Caco-2 (cell line): ENCODE measurements at regions not wholly inside any gene's neighbourhood (a gene's known extent, or its start where the extent isn't known, plus 50 kb on each side); places are given as distances from the start of the nearest gene placed in this dataset.

ENCODE experiments used
- BruUV-seq: library from RNA; stranded (reverse); fragments of 400-500 nt; replicated peaks from 2 replicates; lab custom pipeline; 2021; lab: Mats Ljungman, UMichigan
- CTCF ChIA-PET: fragments of 300-600 bp; sonication (Branson Sonifier 250); formaldehyde crosslinking; loops from one replicate; lab custom pipeline; 2022; ENCODE audit warnings: antibody characterized with exemption; lab: Charles Lee
- POLR2A ChIA-PET: fragments of 300-600 bp; sonication (Branson Sonifier 250); formaldehyde crosslinking; loops from one replicate; lab custom pipeline; 2022; ENCODE audit warnings: antibody characterized with exemption; lab: Charles Lee
- DNase-seq, 2 experiments: peaks; one replicate each; pipeline versions ENCODE4 v3.0.0 to v3.0.0-alpha.2; 2020 to 2022
- H3K27me3 ChIP-seq: replicated peaks from 2 replicates; pipeline ENCODE4 v1.6.0; 2011; ENCODE audit warnings: low read length; ENCODE audit not compliant: control insufficient read depth, insufficient read depth
- H3K36me3 ChIP-seq: 2 replicates; pipeline ENCODE4 v1.5.1; 2011; ENCODE audit warnings: low read length; ENCODE audit not compliant: control insufficient read depth, insufficient read depth
- H3K4me1 ChIP-seq: fragments of 250-450 bp; sonication (Bioruptor Pico); 2 replicates; pipeline ENCODE4 v1.5.1; 2020; ENCODE audit warnings: mild to moderate bottlenecking
- H3K4me3 ChIP-seq: 2 replicates; pipeline ENCODE4 v1.5.1; 2011; ENCODE audit warnings: low read depth, mild to moderate bottlenecking, control low read depth, low read length
- H3K9me3 ChIP-seq: fragments of 250-450 bp; sonication (Bioruptor Pico); 2 replicates; pipeline ENCODE4 v1.5.1; 2020; ENCODE audit warnings: mild to moderate bottlenecking, moderate library complexity
- H3K27ac Mint-ChIP-seq: one replicate; pipeline ENCODE4 v1.8.0; 2022; ENCODE audit warnings: mixed read lengths; ENCODE audit not compliant: unreplicated experiment
- H3K27me3 Mint-ChIP-seq: one replicate; pipeline ENCODE4 v1.8.0; 2022; ENCODE audit warnings: mixed read lengths; ENCODE audit not compliant: insufficient read depth, unreplicated experiment
- H3K36me3 Mint-ChIP-seq: one replicate; pipeline ENCODE4 v1.8.0; 2022; ENCODE audit warnings: mild to moderate bottlenecking, mixed read lengths; ENCODE audit not compliant: insufficient read depth, unreplicated experiment
- H3K4me1 Mint-ChIP-seq: one replicate; pipeline ENCODE4 v1.8.0; 2022; ENCODE audit warnings: low read depth, mixed read lengths; ENCODE audit not compliant: unreplicated experiment
- H3K4me3 Mint-ChIP-seq: one replicate; pipeline ENCODE4 v1.8.0; 2022; ENCODE audit warnings: mild to moderate bottlenecking, moderate library complexity, mixed read lengths; ENCODE audit not compliant: unreplicated experiment
- H3K9me3 Mint-ChIP-seq: one replicate; pipeline ENCODE4 v1.8.0; 2022; ENCODE audit warnings: mixed read lengths; ENCODE audit not compliant: unreplicated experiment
- intact Hi-C: fragments of 100-400 bp; cut with micrococcal nuclease; formaldehyde crosslinking; loops from one replicate; pipeline ENCODE4 v1.10.0; 2022; ENCODE audit not compliant: unreplicated experiment
- TF ChIP-seq, protein P1 (sequence below), 2 experiments: fragments of 200-600 bp in 1 of 2; IDR thresholded peaks; 1 replicate in 1 of 2; 2 replicates in 1 of 2; pipeline versions ENCODE4 v1.5.1 to v1.8.0; 2011 to 2022; ENCODE audit warnings: antibody characterized with exemption in 1 of 2, control low read depth in 1 of 2, inconsistent platforms in 1 of 2, low read depth in 1 of 2, low read length in 1 of 2, mild to moderate bottlenecking in 1 of 2, moderate library complexity in 1 of 2; ENCODE audit not compliant: insufficient read depth in 1 of 2, severe bottlenecking in 1 of 2, unreplicated experiment in 1 of 2

DNA sequence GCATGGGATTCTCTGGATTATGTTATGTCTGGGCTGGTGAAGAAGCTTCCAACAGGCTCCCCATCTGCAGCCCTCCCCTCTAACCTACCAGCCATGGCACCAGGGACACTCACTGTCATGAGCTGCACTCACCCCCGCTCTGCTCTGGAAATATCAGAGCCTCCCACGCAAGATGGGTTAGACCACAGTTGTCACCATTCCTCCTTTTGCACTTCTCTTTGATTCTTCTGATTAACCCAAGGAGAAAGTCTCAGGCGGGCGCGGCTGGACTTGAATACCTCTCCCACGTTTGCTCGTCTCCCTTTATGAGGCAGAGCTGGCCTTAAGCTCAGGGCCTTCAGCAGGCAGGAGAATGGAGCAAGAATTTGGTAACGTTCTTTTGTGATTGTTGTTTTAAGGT is 128.1 kb downstream of the CEBPB start:
- no peaks in the 10 kb centered on the region for H3K36me3 Mint-ChIP-seq
- H3K4me1 Mint-ChIP-seq: peaks cover 14% of the 10 kb centered on the region
- no peak for DNase-seq
- H3K36me3 ChIP-seq: no peaks in the 10 kb centered on the region
- BruUV-seq: no TSS peak
- no peak overlapping the region for H3K4me3 Mint-ChIP-seq
- H3K27me3 ChIP-seq: no peaks in the 10 kb centered on the region
- no peaks in the 10 kb centered on the region for H3K27me3 Mint-ChIP-seq
- TF ChIP-seq, protein P1, sequence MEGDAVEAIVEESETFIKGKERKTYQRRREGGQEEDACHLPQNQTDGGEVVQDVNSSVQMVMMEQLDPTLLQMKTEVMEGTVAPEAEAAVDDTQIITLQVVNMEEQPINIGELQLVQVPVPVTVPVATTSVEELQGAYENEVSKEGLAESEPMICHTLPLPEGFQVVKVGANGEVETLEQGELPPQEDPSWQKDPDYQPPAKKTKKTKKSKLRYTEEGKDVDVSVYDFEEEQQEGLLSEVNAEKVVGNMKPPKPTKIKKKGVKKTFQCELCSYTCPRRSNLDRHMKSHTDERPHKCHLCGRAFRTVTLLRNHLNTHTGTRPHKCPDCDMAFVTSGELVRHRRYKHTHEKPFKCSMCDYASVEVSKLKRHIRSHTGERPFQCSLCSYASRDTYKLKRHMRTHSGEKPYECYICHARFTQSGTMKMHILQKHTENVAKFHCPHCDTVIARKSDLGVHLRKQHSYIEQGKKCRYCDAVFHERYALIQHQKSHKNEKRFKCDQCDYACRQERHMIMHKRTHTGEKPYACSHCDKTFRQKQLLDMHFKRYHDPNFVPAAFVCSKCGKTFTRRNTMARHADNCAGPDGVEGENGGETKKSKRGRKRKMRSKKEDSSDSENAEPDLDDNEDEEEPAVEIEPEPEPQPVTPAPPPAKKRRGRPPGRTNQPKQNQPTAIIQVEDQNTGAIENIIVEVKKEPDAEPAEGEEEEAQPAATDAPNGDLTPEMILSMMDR (IDR thresholded peaks at IDR 0.05; ENCODE audit: insufficient read depth in 1 of 2, low read depth in 1 of 2, low read length in 1 of 2, severe bottlenecking in 1 of 2, unreplicated experiment in 1 of 2): no peak
- peaks cover 15% of the 10 kb centered on the region for H3K4me1 ChIP-seq
- intact Hi-C loops: no loop called here
- ChIA-PET CTCF (interaction anchor here (0.7 to 1.4 kb wide), 3 partner anchors 10 to 149 kb away, joined by 3 to 8 read pairs (median 3); no protein-coding TSS in a partner anchor), POLR2A (no interaction called here)
- no peaks in the 10 kb centered on the region for H3K9me3 Mint-ChIP-seq
- no peaks in the 10 kb centered on the region for H3K9me3 ChIP-seq
- no peak overlapping the region for H3K4me3 ChIP-seq
- H3K27ac Mint-ChIP-seq: no peak overlapping the region

DNA sequence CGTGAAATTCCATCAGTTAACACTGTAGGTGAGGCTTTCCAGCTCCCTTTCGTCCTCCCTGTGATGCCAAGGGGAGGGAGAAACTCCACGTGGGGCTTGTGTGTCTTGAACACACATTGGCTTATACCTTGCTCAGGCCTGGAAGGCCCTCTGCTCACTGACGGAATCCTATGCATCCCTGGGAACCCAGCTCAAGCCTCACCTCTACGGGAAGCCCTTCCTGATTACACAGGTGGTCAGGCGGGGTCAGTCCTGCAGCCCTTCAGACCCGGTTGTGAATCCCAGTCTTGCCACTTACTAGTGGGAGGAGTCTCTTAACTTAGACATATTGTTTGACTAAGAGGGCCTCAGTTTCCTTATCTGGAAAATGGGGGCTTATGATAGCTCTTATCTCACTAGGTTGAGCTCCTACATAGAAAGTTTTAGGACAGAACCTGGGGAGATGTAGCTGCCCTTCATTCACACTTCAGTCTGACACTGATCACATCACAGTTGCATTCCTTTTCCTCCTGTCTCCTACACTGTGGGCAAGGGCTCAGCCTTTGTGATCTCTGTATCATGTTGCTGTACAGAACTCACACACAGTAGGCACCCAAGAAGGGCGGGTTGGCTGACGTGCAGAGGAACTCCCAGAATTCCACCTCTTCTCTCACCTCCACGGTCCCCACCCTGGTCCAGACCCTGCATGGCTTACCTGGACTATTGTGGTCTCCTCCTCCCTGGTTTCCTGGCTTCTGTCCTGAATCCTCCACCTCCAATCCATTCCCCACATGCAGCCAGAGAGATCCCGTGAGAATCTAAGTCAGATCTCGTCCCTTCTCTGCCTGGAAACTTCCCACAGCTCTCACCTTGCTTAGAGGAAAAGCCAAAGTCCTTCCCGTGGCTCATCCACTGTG is 129.6 kb downstream of the CEBPB start:
- peaks cover 15% of the 10 kb centered on the region for H3K4me1 ChIP-seq
- DNase-seq: no peak
- no peaks in the 10 kb centered on the region for H3K27me3 Mint-ChIP-seq
- CTCF ChIA-PET: interaction anchor here (0.6 to 1.4 kb wide), 2 partner anchors 15 to 343 kb away, joined by 3 read pairs; no protein-coding TSS in a partner anchor
- H3K9me3 Mint-ChIP-seq: no peaks in the 10 kb centered on the region
- H3K36me3 ChIP-seq: no peaks in the 10 kb centered on the region
- H3K4me3 ChIP-seq: no peak overlapping the region
- intact Hi-C loops: no loop called here
- no TSS peak for BruUV-seq
- POLR2A ChIA-PET: no interaction called here
- peak overlapping the region; percentile 1 for H3K27ac Mint-ChIP-seq
- H3K4me3 Mint-ChIP-seq: no peak overlapping the region
- H3K4me1 Mint-ChIP-seq: peaks cover 14% of the 10 kb centered on the region
- no peaks in the 10 kb centered on the region for H3K36me3 Mint-ChIP-seq
- TF ChIP-seq, protein P1 (IDR thresholded peaks at IDR 0.05; ENCODE audit: insufficient read depth in 1 of 2, low read depth in 1 of 2, low read length in 1 of 2, severe bottlenecking in 1 of 2, unreplicated experiment in 1 of 2): no peak
- H3K27me3 ChIP-seq: no peaks in the 10 kb centered on the region
- H3K9me3 ChIP-seq: no peaks in the 10 kb centered on the region

DNA sequence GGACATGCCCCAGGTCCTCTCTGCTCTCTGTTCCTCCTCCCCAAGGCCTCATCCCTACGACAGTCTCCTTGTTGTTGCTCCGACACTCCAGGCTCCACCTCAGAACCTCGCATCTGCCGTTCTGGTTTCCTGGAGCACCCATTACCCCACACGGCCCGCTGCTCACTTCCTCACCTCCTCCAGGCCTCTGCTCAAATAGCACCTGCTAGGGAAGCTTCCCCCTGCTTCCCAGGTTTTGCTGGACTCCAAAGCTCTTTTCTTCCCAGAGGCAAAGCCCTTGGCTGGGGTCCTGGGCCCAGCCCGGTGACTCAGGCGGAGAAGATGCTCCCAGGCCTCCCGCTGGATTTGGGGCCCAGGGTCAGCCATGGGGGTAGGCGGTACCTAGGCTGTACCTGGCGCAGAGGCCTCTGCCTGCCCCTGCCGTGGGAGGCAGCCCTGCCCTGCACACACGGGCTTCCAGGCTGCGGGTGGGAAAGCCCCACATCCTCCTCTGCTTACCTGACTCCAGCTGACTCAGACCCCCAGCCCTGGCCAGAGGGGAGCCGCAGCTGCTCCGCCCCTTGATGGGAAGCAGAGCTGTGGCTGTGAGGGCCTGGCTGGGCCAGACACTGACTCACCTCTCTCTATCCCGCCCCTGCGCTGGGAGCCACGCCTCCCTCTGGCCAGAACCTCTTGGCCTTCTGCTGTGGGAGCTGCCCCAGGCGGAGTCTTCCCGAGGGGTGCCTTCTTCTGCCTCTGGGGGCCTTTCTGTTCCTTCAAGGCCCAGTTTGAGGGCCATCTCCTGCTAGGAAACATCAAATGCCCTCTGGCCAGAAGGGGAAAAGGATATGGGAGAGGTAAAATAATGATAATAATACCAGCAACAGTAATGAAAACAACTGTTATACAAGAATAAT is 130.5 kb downstream of the CEBPB start:
- CTCF ChIA-PET: interaction anchor here (0.6 to 0.8 kb wide), 3 partner anchors 47 to 142 kb away, joined by 3 to 5 read pairs (median 4); no protein-coding TSS in a partner anchor
- peak; percentile 75 to 85 for DNase-seq
- TF ChIP-seq, protein P1 (IDR thresholded peaks at IDR 0.05; ENCODE audit: insufficient read depth in 1 of 2, low read depth in 1 of 2, low read length in 1 of 2, severe bottlenecking in 1 of 2, unreplicated experiment in 1 of 2): no peak
- Histone ChIP-seq H3K9me3 (no peaks in the 10 kb centered on the region), H3K4me1 (peaks cover 15% of the 10 kb centered on the region), H3K27me3 (no peaks in the 10 kb centered on the region), H3K36me3 (no peaks in the 10 kb centered on the region), H3K4me3 (no peak overlapping the region)
- no peak overlapping the region for H3K4me3 Mint-ChIP-seq
- no peaks in the 10 kb centered on the region for H3K36me3 Mint-ChIP-seq
- no peaks in the 10 kb centered on the region for H3K9me3 Mint-ChIP-seq
- BruUV-seq: no TSS peak
- intact Hi-C loops: no loop called here
- peaks cover 14% of the 10 kb centered on the region for H3K4me1 Mint-ChIP-seq
- peak overlapping the region; percentile 1 for H3K27ac Mint-ChIP-seq
- H3K27me3 Mint-ChIP-seq: no peaks in the 10 kb centered on the region
- POLR2A ChIA-PET: interaction anchor here (0.6 kb wide), 1 partner anchor 287 kb away, joined by 25 read pairs; no protein-coding TSS in a partner anchor
